ENCODE measurements at regions not wholly inside any gene's neighbourhood (a gene's known extent, or its start where the extent isn't known, plus 50 kb on each side); places are given as distances from the start of the nearest gene placed in this dataset.

DNA sequence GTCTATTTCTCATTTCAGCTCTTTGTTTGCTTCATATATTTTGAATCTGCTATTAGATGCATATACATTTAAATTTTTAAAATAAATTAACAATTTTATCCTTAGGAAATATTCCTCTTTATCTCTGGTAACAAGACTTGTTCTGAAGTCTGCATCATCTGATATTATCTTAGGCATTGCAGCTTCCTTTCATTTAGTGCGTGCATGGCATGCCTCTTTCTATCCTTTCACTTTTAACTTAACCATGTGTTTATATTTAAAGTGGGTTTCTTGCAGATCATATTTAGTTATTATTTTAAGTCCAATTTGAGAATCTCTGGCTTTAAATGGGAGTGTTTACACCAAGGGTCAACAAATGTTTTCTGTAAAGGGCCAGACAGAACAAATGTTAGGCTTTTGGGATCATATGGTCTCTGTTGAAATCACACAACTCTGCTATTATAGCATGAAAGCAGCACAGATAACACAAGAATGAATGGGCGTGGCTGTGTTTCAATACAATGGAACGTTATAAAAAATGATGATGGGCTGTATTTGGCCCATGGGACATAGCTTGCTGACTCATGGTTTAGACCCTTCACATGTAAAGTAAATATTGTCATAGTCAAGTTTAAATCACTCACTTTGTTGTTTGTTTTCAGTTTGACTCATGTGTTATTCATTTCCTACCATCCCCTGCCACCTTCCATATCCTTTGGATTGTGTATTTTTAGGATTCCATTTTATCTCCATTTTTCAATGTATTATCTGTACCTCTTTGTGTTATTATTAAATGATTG is 83.9 kb upstream of the SNX19 start:
- peak; percentile 56 for DNase-seq (ENCODE audit: low spot score)
- no peaks in the 10 kb centered on the region for H4K20me1 ChIP-seq (ENCODE audit: insufficient read depth, poor library complexity, severe bottlenecking)
- H3K4me1 ChIP-seq (ENCODE audit: insufficient read depth): peaks cover 10% of the 10 kb centered on the region
- no peaks in the 10 kb centered on the region for H3K79me2 ChIP-seq
- H2AFZ ChIP-seq: no peak overlapping the region
- H3K9me3 ChIP-seq (ENCODE audit: low read depth): no peaks in the 10 kb centered on the region
- peak overlapping the region; percentile 28 for H3K27ac ChIP-seq
- no peak for TF ChIP-seq EZH2 (IDR thresholded peaks at IDR 0.05; ENCODE audit: borderline replicate concordance)
- TF ChIP-seq EZH2phosphoT487 (IDR thresholded peaks at IDR 0.05; ENCODE audit: low read depth, severe bottlenecking, unreplicated experiment): no peak
- TF ChIP-seq, protein P1, sequence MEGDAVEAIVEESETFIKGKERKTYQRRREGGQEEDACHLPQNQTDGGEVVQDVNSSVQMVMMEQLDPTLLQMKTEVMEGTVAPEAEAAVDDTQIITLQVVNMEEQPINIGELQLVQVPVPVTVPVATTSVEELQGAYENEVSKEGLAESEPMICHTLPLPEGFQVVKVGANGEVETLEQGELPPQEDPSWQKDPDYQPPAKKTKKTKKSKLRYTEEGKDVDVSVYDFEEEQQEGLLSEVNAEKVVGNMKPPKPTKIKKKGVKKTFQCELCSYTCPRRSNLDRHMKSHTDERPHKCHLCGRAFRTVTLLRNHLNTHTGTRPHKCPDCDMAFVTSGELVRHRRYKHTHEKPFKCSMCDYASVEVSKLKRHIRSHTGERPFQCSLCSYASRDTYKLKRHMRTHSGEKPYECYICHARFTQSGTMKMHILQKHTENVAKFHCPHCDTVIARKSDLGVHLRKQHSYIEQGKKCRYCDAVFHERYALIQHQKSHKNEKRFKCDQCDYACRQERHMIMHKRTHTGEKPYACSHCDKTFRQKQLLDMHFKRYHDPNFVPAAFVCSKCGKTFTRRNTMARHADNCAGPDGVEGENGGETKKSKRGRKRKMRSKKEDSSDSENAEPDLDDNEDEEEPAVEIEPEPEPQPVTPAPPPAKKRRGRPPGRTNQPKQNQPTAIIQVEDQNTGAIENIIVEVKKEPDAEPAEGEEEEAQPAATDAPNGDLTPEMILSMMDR (IDR thresholded peaks at IDR 0.05; ENCODE audit: poor library complexity): no peak
- H3K4me2 ChIP-seq: peak overlapping the region; percentile 19
- no peaks in the 10 kb centered on the region for H3K9me2 ChIP-seq (replicated peaks; ENCODE audit: insufficient read depth)
- 36% methylated on average over 3 of the region's 3 CpGs for WGBS (ENCODE audit: low lambda C conversion rate, missing lambda C conversion rate)
- H3K27me3 ChIP-seq: no peaks in the 10 kb centered on the region
- no peak overlapping the region for H3K4me3 ChIP-seq
- no peaks in the 10 kb centered on the region for H3K36me3 ChIP-seq (replicated peaks; ENCODE audit: insufficient read depth, low read depth)

DNA sequence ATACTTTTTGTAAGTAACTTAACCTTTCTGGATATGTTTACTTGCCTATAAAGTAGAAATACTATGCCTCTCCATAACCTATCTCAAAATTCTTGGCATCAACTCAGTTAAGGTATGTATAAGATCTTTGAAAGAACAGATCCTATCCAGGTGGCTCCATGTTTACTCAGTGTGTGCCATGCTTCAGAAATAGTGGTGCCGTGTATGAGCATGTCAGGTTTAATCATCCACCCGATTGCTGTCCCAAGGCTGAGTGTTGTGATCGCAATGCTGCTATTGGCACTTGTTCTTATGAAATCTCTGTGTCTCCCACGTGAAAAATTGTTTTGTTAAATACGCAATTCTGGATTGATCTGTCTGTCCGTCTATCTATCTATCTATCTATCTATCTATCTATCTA is 85.9 kb upstream of the SNX19 start:
- no peaks in the 10 kb centered on the region for H3K79me2 ChIP-seq
- TF ChIP-seq EZH2phosphoT487 (IDR thresholded peaks at IDR 0.05; ENCODE audit: low read depth, severe bottlenecking, unreplicated experiment): no peak
- H2AFZ ChIP-seq: no peak overlapping the region
- 89% methylated on average over 6 of the region's 6 CpGs for WGBS (ENCODE audit: low lambda C conversion rate, missing lambda C conversion rate)
- no peaks in the 10 kb centered on the region for H4K20me1 ChIP-seq (ENCODE audit: insufficient read depth, poor library complexity, severe bottlenecking)
- H3K9me2 ChIP-seq (replicated peaks; ENCODE audit: insufficient read depth): no peaks in the 10 kb centered on the region
- no peaks in the 10 kb centered on the region for H3K27me3 ChIP-seq
- no peak overlapping the region for H3K4me2 ChIP-seq
- H3K36me3 ChIP-seq (replicated peaks; ENCODE audit: insufficient read depth, low read depth): no peaks in the 10 kb centered on the region
- H3K4me3 ChIP-seq: no peak overlapping the region
- no peaks in the 10 kb centered on the region for H3K9me3 ChIP-seq (ENCODE audit: low read depth)
- H3K27ac ChIP-seq: no peak overlapping the region
- peaks cover 10% of the 10 kb centered on the region for H3K4me1 ChIP-seq (ENCODE audit: insufficient read depth)
- DNase-seq (ENCODE audit: low spot score): no peak

DNA sequence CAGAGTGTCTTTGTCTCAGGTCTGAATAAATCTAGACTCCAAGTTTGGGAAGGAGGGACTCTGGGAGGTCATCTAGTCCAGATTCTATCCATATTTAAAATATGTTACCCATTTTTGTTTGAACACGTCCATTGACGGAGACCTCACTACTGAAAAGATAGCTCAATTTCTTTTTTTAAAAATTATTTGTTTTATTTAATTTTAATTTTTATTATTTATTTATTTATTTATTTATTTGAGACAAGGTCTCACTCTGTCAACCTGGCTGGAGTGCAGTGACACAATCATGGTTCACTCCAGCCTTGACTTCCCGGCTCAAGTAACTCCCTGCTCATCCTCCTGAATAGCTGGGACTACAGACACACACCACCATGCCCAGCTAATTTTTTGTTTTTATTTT is 89.5 kb upstream of the SNX19 start:
- no peaks in the 10 kb centered on the region for H3K9me2 ChIP-seq (replicated peaks; ENCODE audit: insufficient read depth)
- H3K27ac ChIP-seq: no peak overlapping the region
- H3K9me3 ChIP-seq (ENCODE audit: low read depth): no peaks in the 10 kb centered on the region
- no peaks in the 10 kb centered on the region for H3K36me3 ChIP-seq (replicated peaks; ENCODE audit: insufficient read depth, low read depth)
- TF ChIP-seq EZH2 (IDR thresholded peaks at IDR 0.05; ENCODE audit: borderline replicate concordance) (no peak), EZH2phosphoT487 (IDR thresholded peaks at IDR 0.05; ENCODE audit: low read depth, severe bottlenecking, unreplicated experiment) (no peak)
- TF ChIP-seq, protein P1 (IDR thresholded peaks at IDR 0.05; ENCODE audit: poor library complexity): no peak
- H3K4me3 ChIP-seq: no peak overlapping the region
- H3K4me2 ChIP-seq: no peak overlapping the region
- peaks cover 4% of the 10 kb centered on the region for H3K4me1 ChIP-seq (ENCODE audit: insufficient read depth)
- no peaks in the 10 kb centered on the region for H4K20me1 ChIP-seq (ENCODE audit: insufficient read depth, poor library complexity, severe bottlenecking)
- no peaks in the 10 kb centered on the region for H3K79me2 ChIP-seq
- no peak for DNase-seq (ENCODE audit: low spot score)
- H3K27me3 ChIP-seq: no peaks in the 10 kb centered on the region
- H2AFZ ChIP-seq: no peak overlapping the region
- 98% methylated on average over 3 of the region's 3 CpGs for WGBS (ENCODE audit: low lambda C conversion rate, missing lambda C conversion rate)

DNA sequence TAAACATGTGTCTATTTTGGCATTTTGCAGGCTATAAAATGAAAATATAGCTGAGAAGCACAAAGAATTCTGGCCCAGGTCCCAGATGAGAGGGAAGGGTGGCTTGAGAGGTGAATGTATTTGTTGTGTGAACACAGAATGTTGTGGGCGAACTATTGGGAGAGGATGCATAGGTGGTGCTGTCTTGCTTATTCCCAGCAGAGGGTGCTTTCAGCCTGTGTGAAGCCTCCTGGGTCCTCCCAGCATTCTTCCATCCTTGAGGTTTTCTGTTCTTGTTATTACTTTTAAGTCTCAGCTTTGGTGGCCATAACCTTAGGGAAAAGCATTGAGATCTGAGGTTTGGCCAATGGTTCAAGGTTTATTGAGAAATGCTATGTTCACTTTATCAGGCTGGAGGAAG is 108.7 kb upstream of the SNX19 start:
- no peak overlapping the region for H3K27ac ChIP-seq
- peak; percentile 48 for DNase-seq (ENCODE audit: low spot score)
- TF ChIP-seq, protein P1 (IDR thresholded peaks at IDR 0.05; ENCODE audit: poor library complexity): peak; percentile 59
- no peak for TF ChIP-seq EZH2phosphoT487 (IDR thresholded peaks at IDR 0.05; ENCODE audit: low read depth, severe bottlenecking, unreplicated experiment)
- no peak overlapping the region for H3K4me3 ChIP-seq
- H3K9me3 ChIP-seq (ENCODE audit: low read depth): no peaks in the 10 kb centered on the region
- no peaks in the 10 kb centered on the region for H4K20me1 ChIP-seq (ENCODE audit: insufficient read depth, poor library complexity, severe bottlenecking)
- no peaks in the 10 kb centered on the region for H3K4me1 ChIP-seq (ENCODE audit: insufficient read depth)
- peaks cover 3% of the 10 kb centered on the region for H3K27me3 ChIP-seq
- H3K4me2 ChIP-seq: no peak overlapping the region
- H2AFZ ChIP-seq: no peak overlapping the region
- WGBS (ENCODE audit: low lambda C conversion rate, missing lambda C conversion rate): 52% methylated on average over 1 of the region's 1 CpG
- H3K36me3 ChIP-seq (replicated peaks; ENCODE audit: insufficient read depth, low read depth): no peaks in the 10 kb centered on the region
- H3K79me2 ChIP-seq: no peaks in the 10 kb centered on the region
- H3K9me2 ChIP-seq (replicated peaks; ENCODE audit: insufficient read depth): no peaks in the 10 kb centered on the region

Measured in hepatocyte (in vitro differentiated cells).